DMS 273 treated with DMSO at 0.1 percent for 48 hours (cell line): ENCODE measurements at regions not wholly inside any gene's neighbourhood (a gene's known extent, or its start where the extent isn't known, plus 50 kb on each side); places are given as distances from the start of the nearest gene placed in this dataset.

Source experiments
- DNase-seq: peaks from one replicate; lab custom pipeline; 2025; lab: John Stamatoyannopoulos, UW

DNA sequence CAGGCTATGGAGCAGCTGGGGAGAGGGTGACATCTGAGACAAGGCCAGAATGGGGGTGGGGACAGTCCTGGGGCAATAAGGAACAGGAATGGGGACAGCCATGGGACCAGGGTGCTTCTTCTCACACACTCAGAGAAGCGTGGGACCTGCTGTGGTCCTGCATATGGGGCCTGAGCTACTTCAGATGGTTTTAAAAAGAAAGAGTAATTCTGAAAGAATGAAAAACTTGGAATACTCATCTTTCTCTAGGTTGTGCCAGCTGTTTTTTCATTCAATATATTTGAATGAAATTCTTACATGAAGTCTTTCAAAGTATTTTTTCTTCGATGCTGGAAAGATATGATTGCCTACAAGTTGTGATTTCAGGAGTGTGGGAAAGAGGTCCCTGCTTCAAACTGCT is 227.5 kb upstream of the APCDD1 start:
- DNase-seq, result no peak

DNA sequence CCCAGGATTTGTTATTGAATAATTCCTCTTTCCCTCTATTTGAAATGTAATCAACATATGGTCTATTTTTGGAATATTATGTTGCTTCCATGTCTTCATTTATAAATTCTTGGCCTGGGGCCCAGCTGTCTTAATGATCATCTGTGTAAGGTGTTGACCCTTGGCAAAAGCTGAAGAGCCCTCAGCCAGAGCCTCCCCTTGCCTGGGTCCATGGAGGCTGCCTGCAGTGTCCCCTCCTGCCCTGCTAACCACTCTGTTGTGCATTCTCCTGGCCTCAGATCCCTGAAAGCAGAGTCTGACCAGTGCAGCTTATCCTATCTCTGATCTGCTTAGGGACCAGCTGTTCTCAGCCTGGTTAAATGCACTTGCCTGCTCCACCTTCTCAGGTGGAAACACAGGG is 226.1 kb upstream of the APCDD1 start:
- DNase-seq, result no peak

DNA sequence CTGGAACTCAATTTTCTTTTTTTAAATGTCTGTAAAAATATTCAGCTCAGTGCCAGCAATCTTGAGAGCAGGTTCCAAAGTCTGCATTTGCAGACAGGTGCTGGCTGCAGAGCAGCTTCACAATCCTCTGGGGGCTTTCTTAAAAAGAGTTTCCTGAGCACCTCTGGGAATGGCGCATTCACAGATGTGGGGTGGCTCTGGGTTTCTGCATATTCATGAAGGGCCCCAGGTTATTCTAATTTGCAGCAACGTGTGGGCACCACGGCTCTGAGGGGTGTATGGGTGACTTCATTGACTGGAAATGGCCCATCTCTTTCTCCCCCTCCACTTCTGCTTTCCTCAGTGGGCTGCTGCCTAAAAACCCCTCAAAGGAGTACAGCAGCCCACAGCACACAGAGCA is 225.0 kb upstream of the APCDD1 start:
- DNase-seq, result no peak

DNA sequence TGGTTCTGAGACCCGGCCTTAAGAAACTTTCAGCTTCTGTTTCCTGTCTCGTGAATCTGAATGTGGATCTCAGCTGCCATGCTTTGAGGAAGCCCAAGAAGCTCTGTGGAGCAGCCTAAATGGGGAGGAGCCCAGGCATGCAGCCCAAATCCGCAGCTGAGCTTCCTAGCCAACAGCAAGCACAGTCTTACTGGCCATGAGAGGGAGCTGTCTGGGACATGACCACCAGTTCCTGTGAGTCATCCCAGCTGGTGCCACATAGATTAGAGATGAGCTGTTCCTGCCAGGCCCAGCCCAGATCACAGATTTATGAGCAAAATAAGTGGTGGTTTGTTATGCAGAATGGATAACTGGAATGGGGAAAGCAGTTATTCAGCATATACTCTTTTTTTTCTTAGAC is 224.4 kb upstream of the APCDD1 start:
- no peak for DNase-seq

DNA sequence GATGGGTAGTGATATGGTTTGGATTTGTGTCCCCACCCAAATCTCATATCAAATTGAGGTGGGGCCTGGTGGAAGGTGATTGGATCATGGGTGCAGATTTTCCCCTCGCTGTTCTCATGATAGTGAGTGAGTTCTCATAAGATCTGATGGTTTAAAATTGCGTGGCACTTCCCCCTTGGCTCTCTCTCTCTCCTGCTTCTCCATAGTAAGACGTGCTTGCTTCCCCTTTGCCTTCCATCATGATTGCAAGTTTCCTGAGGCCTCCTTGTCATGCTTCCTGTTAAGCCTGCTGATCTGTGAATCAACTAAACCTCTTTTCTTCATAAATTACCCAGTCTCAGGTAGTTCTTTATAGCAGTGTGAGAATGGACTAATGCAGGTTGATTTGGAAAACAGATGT is 223.2 kb upstream of the APCDD1 start:
- DNase-seq, result no peak

DNA sequence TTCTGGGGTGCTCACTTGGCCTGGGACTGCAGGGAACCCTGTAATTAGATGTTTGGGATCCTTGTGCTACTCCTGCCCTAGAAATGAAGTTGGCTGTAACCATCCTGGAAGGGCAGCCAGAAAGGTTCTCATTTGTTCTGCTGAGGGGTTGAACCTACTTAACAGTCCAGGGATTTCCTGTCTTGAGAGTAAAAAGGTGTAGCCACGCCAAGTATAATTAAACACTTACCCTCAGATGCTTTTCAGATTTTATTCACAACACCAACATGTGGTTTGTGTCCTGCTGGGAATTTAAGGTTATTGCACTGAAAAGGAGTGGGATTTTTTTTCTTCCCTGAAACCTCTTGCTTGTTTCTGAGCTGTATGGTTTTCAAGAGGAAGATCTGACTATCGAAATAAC is 222.4 kb upstream of the APCDD1 start:
- DNase-seq, result no peak

DNA sequence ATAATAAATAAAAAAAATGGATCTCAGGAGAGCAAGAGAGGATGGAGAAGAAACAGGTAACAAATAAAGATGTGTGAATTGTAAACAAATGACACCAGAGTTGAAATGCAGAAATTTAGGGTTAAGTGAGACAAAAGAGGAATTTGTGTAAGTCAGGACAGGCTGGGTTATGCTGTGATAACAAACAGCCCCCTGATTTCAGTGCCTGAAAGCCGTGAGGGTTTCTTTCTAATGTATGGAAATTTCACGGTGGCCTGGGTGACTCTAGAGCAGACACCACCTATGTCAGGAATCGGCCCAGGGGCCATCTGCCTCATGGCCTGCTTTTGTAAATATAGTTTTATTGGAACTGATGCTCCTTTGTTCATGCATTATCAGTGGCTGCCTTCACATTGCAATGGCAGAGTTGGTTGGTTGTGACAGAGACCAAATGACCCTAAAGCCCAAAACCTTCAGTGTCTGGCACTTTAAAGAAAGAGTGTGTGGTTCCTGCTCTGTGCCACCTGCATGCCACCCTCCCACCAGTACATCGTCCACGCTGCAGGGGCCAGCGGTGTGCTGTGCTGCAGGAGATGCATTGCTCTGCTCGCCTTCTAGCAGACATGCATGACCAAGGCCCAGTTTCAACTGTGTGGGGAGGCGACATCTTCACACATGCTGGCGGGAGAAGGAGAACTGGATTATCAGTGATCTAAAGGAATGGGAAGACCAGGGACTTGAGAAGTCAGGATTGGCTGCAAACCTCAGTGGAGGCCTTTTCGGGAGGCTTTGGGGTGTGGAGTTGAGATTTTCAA is 221.2 kb upstream of the APCDD1 start:
- DNase-seq, result no peak

DNA sequence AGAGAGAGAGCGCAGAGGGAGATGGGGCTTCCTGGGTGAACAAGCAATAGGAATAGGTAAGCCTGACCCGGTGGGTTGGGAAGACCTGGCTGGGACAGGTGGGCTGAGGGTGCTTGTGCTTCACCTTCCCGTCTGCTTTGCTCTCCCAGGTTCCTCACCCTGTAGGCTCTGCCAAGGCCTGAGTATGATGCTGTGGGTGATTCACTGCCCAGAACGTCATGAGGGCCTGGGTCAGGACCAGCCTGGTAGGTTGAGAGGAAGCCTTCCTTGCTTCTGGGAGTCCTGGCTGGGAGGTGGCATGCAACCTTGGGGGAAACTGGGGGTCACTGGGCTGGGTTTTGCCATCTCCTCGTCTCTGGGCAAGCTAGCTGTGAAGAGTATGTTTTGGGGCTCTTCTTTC is 220.2 kb upstream of the APCDD1 start:
- DNase-seq, result no peak

DNA sequence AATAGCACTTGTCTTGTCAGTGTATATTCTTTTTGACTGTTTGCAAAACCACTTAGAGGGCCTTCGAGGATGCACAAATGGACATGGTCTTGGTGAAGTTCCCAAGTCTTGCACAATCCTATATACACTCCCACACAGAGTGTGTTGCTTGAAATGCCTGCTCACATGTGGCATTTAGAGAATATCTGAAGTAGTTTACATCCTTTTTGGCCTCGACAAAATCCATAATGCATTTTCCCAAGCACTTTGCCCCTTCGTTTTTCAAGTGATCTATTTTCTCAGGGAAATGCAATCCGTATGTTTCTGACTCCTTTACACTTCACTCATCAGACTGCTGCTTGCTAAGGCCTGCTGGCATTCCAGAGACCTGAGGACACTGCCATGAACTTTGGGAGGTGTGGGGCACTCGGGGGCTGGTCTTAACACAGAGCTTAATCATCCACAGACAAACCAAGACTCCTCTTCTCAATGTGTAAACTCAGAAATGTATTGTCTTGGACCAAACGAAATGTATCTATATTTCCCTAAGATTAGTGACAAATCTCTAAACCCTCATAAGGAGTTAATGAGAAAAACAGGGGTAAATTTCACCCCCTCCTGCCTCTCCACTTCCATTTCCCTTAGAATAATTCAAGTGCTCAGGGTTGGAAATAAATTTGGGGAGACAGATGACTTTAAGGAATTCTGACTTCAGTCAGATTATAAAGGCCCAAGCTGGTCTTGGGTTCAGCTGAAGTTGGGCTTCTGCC is 219.3 kb upstream of the APCDD1 start:
- DNase-seq, result no peak

DNA sequence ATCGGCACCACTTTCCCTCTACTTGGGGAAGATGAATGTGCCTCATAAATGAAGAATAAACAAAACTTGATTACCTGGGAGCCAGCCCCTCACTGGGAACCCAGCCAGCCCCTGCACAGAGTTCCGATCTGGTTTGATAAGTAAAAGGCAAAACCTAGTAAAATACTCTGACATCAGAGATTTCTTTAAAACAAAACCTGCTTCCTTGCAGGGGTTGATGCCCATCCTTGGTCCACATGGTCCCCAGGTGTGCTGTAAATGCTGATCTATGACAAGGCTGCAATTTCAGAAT is 218.8 kb upstream of the APCDD1 start:
- no peak for DNase-seq

DNA sequence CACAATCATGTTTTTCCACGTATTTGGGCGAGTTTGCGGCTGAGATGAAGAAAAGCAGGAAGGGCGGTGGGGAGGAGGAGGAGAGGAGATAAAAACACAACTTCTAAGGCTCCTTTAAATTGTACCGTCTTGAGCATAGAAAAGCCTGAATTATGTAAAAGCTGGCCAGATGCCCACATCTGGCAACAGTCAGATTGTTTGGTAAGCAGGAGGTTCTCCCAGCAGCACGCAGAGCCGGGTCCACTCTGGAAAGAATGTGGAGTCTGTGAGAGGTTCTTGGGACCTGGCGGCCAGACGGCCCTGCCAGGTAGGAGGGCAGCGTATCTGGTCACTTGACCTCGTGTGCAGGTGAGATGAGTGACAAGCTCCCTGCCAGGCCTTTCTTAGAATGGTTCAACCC is 215.3 kb upstream of the APCDD1 start:
- DNase-seq, result no peak

DNA sequence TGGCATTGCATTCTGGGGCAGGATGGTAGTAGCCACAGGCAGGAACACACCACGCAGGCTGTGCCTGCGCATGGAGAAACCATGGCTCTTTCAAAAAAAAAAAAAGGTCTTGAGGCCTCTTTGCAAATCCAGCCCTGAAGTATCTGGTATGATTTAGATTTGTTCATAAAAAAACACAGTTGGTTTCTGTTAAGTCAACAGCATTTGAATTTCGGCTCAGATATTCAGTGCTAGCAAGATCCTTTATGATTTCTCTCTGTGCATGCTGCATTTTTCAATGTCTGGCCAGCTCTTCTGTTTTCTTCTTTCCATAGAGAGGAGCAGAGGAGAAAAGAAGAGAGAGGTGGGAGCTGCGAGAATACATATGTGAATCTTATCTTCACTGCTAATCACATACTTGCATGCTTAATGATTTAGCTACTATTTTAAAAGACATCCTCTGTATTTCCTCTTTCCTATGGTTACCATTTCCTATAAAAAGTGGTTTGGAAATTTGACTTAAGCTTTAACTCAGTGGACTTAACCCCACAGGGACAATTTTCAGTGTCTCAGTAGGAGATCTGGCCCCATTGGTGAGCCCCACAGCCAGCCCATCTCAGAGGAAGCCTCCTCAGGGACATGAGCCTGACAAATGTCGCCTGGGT is 214.3 kb upstream of the APCDD1 start:
- no peak for DNase-seq

DNA sequence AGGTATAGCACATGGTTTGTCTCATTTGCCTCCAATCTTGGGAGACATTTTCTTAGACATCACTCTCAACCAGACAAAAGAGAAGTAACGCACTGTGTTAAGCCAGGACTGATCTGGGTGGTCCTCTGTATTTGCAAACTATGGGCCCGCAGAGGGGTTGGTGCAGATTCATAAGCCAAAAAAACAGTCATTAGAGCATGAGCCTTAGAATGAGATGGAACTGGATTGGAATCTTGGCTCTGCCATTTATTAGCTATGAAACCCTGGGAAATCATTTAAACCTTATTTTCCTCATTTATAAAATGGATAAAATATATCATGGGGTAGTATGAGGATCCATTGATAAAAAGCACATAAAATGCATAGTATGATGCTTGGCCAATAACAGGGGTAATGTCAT is 213.5 kb upstream of the APCDD1 start:
- no peak for DNase-seq

DNA sequence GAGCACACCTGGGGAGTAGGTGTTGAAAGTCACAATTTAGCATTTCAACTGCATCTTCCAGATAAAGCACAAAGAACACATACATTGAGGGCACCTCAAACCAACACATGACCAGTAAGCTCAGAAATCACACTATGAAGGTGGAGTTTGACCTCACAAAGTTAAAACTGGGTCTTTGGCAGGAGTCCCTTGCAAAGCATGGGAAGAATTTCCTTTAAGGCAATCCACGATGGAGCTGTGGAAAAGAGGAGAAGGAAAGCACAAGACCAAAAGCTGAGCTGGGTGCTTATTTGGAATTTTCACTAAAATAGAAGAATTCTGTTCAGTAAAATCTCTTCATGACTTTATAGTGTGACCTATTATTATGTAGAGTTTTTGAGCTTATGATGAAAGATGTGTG is 212.9 kb upstream of the APCDD1 start:
- DNase-seq, result no peak

DNA sequence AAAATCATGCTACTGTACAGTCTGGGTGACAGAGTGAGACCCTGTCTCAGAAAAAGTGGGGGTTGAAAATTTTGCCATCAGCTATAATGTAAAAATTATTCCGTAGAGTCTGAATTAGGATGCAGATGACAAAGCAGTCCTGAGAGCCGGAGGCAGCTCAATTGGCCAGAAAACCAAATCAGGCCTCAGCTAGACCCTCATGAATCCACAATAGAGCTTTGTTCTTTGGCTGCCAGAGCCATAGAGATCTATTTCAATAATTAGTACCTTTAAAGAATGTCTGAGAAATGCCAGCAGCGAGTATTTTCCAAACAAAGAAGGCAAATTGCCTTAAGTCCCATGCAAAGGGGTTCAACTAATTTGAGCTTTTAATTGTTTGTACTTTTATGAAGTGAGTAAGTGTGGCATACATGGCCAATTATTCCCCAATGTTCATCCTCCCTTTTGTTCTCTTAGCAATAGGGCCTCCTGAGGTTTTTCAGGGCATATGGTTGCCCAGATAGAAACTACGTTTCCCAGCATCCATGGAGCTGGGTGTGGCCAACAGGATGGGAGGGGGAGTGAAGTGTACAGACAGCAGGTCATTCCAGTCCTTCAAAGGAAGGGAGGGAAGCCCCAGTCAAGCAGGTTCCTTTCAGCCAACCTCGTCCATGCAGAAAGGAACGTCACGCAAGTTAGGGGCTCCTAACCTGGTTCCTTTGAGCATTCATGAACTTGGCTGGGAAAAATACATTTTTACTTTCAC is 211.3 kb upstream of the APCDD1 start:
- DNase-seq, result no peak

DNA sequence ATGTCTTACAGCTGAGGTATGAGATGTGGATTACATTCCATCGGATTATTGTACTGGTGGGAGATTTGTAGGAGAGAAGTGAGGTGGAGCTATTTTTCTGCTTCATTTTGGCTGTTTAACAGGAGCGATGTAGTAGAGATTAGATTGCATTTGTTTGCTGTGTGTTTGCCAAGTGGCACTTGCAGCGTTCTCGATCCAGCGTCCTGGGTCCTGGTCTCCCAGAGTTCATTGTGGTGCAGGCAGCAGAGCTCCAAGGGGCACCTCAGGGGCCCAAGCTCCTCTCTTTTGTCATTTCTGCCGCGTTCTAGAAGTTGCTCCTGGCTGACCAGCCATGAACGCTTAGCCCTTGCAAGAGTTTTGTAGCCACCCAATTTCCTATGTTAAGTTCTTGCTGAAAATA is 210.1 kb upstream of the APCDD1 start:
- no peak for DNase-seq

DNA sequence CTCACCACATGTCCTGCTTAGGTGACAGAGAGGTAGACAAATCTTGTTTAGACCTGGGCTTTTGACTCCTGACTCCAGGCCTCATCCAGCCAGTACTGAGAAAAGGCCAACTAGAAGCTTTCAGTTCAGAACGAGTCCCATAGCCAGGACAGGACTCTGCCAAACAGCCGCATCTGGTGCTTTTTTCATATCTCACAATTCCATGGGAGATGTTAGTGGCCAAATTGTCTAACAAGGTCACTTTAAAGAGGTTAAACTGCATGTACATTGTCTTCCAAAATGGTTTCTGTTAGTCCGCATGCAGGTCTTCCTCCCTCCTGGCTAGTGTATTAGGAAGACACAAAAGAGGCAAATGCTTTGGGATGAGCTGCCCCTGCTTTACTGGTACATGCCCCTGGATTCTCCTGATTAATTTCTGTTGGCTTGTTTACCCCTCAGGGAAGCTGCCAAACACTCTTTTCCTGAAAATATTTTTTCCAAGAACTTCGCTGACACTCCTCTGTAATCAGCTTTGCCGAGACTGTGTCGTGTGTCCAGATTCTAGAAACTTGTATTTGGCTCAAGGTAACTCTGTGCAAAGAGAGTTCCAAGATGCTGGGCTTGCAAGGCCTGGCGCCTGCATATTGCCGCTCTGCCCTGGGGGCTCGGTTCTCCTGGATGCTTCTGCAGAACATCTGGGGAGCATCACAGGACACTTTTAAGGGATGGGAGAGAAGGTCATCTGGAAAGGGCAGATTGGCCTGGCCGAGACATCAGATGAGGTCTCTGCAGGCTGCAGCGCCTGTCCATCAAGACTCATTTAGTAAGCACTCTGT is 209.2 kb upstream of the APCDD1 start:
- DNase-seq, result no peak

DNA sequence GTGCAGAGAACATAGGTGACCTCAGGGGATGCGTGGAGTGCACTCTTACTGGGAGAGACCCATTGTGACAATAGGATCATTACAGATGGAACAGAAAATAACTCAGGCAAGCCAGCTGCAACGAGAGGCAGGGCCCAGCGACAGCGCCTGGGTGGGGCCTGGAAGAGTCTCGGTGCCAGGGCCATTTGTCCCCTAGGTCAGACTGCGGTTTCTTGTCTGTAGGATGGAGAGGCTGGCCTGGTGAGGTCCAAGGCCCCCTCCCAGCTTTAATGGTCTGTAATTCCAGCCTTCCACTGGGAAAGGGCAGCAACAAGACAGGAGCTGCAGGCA is 208.6 kb upstream of the APCDD1 start:
- DNase-seq, result no peak

DNA sequence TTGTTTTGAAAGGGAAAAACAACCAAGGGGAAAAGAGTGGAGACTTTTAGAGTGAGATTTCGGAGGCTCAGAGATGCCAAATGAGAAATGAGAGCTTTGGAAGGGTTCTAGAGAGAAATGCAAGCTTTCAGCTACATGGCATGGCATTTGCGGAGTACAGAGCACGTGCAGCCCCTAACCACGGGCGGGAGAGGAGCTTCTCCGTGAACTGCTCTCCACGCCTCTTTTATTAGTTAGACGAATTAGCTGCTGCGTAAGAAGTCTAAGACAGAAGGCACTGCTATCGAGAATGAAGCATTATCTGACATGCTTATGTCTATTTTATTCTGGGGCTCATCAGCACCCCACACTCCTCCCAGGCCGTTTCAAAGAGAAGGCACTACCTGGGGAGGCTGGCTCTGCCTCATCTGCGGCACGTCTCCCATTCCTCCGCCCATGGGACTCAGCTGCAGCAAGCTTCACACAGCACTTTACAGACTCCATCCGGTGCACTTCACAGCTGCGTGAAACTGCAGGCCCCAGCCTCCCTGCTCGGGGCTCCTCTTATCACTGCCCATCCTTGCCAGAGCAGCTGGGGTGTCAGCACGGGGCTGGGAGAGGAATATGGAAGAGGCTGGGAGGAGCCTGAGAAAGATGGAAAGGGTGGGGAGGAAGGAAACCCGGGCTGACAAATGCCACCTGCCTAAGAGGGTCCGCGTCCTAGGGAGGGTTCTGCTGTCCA is 207.3 kb upstream of the APCDD1 start:
- DNase-seq, result no peak

DNA sequence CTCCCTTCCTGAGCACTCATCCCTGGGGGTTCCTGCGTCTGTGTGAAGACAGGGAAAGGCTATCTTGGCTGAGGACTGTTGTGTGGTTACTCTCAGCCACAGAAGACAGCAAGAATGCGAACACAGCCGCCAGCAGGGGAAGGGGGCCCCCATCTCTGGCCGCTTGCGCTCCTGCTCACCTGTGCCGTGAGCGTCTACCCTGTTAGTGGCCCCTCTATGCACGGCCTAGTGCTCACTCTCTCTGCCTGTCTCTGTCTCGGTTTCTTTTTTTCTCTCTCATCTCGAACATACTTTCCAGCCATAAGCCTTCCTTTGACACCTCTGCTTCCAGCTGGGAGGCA is 206.7 kb upstream of the APCDD1 start:
- no peak for DNase-seq

DNA sequence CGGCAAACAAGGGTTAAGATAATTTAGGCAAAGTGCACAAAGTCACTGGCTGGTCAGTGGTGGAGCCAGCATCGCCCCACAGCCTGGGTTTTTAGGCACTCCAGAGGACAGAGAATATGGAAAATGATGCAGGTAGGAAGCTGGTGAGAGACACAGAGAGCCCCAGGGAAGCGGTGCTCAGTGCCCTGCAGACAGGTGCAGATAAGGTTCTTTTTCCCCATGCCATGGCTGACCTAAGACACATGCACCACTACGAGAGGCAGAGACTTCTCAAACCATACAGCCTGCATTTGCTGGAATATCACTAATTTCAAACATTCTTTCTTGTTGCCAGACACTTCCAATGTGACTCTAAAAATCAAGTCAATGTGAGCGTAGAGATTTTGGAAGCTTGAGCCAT is 205.7 kb upstream of the APCDD1 start:
- DNase-seq, result no peak

DNA sequence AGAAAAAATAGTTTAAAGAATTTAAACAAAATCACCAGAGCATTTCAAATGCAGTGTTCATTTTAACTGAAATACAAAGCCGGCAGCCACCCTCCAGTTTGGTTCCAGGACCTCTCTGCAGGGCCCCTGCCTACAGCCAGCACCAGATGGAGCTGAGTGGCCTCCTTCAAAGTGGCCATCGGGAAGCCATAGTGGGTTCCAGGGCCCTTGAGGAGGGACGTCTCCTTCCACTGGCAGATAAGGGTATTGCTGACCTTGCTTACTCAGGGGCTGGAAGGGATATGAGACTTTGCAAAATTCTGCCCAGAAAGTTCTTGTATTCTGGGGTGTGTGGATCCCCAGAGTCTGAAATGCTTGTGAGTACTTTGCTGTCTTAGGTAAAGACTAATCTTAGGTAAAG is 205.2 kb upstream of the APCDD1 start:
- DNase-seq, result no peak
